ENCODE measurements at regions not wholly inside any gene's neighbourhood (a gene's known extent, or its start where the extent isn't known, plus 50 kb on each side); places are given as distances from the start of the nearest gene placed in this dataset.

- TF ChIP-seq, protein P1, sequence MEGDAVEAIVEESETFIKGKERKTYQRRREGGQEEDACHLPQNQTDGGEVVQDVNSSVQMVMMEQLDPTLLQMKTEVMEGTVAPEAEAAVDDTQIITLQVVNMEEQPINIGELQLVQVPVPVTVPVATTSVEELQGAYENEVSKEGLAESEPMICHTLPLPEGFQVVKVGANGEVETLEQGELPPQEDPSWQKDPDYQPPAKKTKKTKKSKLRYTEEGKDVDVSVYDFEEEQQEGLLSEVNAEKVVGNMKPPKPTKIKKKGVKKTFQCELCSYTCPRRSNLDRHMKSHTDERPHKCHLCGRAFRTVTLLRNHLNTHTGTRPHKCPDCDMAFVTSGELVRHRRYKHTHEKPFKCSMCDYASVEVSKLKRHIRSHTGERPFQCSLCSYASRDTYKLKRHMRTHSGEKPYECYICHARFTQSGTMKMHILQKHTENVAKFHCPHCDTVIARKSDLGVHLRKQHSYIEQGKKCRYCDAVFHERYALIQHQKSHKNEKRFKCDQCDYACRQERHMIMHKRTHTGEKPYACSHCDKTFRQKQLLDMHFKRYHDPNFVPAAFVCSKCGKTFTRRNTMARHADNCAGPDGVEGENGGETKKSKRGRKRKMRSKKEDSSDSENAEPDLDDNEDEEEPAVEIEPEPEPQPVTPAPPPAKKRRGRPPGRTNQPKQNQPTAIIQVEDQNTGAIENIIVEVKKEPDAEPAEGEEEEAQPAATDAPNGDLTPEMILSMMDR (conservative IDR thresholded peaks at IDR 0.05; ENCODE audit: low read depth, low read length), result no peak
- no peak for TF ChIP-seq EZH2phosphoT487 (IDR thresholded peaks at IDR 0.05; ENCODE audit: borderline replicate concordance, low read length)
- no peak for TF ChIP-seq EZH2 (IDR thresholded peaks at IDR 0.05; ENCODE audit: low read length, unreplicated experiment)
Observed at GRCh38 chr2:35614640-35615039, 740.9 kb upstream of the CRIM1 start.
